Cardiac muscle cell (in vitro differentiated cells and primary cell): ENCODE measurements at regions not wholly inside any gene's neighbourhood (a gene's known extent, or its start where the extent isn't known, plus 50 kb on each side); places are given as distances from the start of the nearest gene placed in this dataset.
"Not testable (repeated sequence)": the region's sequence is repeated elsewhere in the genome, so short reads cannot be mapped to it uniquely, and the experiment has no call there.

Source experiments
- DNase-seq, 2 donors: peaks; one replicate each; pipeline versions ENCODE4 v3.0.0 to v3.0.0-alpha.2; 2010 to 2017; ENCODE audit warnings: low read depth in 1 of 2, low spot score in 1 of 2
- H3K27ac ChIP-seq: fragments of 200-600 bp; sonication (generic); 2 replicates; pipeline ENCODE4 v1.5.1; 2016
- H3K27me3 ChIP-seq: fragments of 200-600 bp; sonication (generic); 2 replicates; pipeline ENCODE4 v1.6.0; 2016; ENCODE audit warnings: control low read depth
- H3K36me3 ChIP-seq: fragments of 200-600 bp; sonication (generic); 2 replicates; pipeline ENCODE4 v1.5.1; 2016; ENCODE audit warnings: control low read depth
- H3K4me1 ChIP-seq: fragments of 200-600 bp; sonication (generic); 2 replicates; pipeline ENCODE4 v1.8.1; 2017; ENCODE audit warnings: low read depth, mild to moderate bottlenecking, mixed run types
- H3K4me3 ChIP-seq: fragments of 200-600 bp; sonication (generic); 2 replicates; pipeline ENCODE4 v1.5.1; 2016; ENCODE audit warnings: mild to moderate bottlenecking
- H3K9me3 ChIP-seq: fragments of 200-600 bp; sonication (generic); 2 replicates; pipeline ENCODE4 v1.5.1; 2017; ENCODE audit warnings: low read depth, mild to moderate bottlenecking, control low read depth
- CTCF ChIP-seq: IDR thresholded peaks from 2 replicates; pipeline ENCODE4 v1.5.1; 2012; ENCODE audit warnings: low read depth, mild to moderate bottlenecking, low read length

- no peaks in the 10 kb centered on the region for H3K4me1 ChIP-seq
- H3K9me3 ChIP-seq, result no peaks in the 10 kb centered on the region
- no peaks in the 10 kb centered on the region for H3K27me3 ChIP-seq
- peak; percentile 25 to 74 for DNase-seq
- no peak overlapping the region for H3K27ac ChIP-seq
- H3K36me3 ChIP-seq, result no peaks in the 10 kb centered on the region
- no peak overlapping the region for H3K4me3 ChIP-seq
- peak; percentile 93 for TF ChIP-seq CTCF
These were observed 57.1 kb downstream of the ADCYAP1 start for GRCh38 chr18:961644-962355.

- Histone ChIP-seq H3K27me3 (no peaks in the 10 kb centered on the region), H3K27ac (no peak overlapping the region), H3K9me3 (no peaks in the 10 kb centered on the region), H3K4me1 (no peaks in the 10 kb centered on the region), H3K36me3 (no peaks in the 10 kb centered on the region), H3K4me3 (no peak overlapping the region)
- peak in 1 of 2 donors; percentile 1 for DNase-seq
- no peak for TF ChIP-seq CTCF
These were observed 58.6 kb downstream of the ADCYAP1 start for GRCh38 chr18:963276-963675.

DNA sequence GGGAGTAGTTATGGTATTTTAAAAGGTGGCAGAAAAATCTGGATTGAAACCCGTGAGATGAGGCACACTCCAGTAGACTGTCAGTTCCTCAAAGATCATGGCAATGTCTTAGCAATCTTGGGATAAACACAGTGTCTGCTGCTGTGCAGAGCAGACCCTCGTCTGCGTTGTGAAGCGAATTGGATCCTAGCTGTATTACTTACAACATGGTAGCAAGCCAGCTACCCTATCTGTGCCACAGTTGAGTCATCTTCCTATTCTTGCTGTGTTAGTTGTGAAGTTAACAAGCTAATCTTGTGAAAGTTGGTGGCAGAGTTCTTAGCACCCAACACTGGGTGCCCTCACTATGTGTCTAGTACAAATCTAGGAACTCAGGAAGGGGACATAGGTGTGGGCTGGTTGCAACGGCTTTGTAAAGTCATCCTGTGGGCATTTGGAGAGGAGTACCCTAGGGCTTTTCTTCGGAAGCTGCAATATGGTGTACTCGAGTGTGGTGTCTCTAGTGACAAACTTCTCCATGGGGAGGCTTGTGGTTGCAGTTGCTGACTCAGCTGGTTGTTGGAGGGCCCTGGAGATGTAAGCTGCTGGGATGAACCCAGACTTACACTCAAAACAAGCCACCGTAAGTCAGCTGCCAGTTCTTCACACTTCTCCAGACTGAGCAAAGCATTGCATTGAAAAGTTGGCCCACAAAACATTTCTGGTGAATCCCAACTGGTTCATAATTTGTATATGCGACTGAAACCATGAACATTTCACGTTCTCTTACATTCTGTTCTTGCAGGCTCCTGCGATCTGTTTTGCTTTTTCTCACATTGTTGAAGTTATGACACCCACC is 61.5 kb downstream of the ADCYAP1 start:
- no peak overlapping the region for H3K27ac ChIP-seq
- no peaks in the 10 kb centered on the region for H3K9me3 ChIP-seq
- peak in 1 of 2 donors; percentile 27 for DNase-seq
- H3K27me3 ChIP-seq, result no peaks in the 10 kb centered on the region
- no peaks in the 10 kb centered on the region for H3K4me1 ChIP-seq
- no peak overlapping the region for H3K4me3 ChIP-seq
- H3K36me3 ChIP-seq, result no peaks in the 10 kb centered on the region
- TF ChIP-seq CTCF, result no peak

DNA sequence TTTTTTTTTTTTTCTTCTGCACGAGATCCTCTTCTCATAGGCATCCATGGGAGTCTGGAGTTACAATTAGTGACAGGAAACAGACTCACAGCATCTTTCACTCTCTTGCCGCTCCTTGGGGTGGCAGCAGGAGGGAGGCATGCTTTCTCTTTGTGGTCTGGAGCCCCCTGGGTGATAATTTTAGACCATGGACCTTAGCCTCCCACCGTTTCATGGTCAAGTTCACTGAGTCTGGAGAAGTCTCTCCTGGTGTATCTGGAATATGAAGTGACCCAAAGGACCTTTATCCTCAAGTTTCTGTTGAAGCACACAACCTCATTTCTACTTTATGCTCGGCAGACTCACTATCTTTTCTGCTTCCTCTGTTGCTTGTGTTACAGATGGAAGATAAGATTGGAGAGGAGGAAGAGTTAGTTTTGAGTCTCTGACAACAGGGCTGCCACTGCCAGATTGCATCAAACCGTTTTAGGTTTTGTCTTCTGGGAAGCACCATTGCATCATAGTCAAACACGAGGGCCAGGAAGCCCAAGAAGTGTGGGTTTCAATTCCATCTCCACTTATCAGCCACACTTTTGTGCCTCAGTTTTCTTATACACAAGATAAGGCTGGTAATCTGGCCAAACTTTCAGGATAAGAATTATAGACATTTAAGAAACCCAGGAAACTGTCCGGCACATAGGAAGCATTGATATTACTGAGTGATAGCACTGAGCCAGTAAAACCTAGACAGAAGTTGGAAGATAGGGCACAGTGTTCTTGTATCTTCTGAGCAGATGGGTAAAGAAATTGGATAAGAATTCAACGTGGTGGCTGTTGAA is 62.3 kb downstream of the ADCYAP1 start:
- Histone ChIP-seq H3K27me3 (no peaks in the 10 kb centered on the region), H3K4me1 (no peaks in the 10 kb centered on the region), H3K27ac (no peak overlapping the region), H3K36me3 (no peaks in the 10 kb centered on the region), H3K9me3 (no peaks in the 10 kb centered on the region), H3K4me3 (no peak overlapping the region)
- no peak for TF ChIP-seq CTCF
- peak in 1 of 2 donors; percentile 60 for DNase-seq

DNA sequence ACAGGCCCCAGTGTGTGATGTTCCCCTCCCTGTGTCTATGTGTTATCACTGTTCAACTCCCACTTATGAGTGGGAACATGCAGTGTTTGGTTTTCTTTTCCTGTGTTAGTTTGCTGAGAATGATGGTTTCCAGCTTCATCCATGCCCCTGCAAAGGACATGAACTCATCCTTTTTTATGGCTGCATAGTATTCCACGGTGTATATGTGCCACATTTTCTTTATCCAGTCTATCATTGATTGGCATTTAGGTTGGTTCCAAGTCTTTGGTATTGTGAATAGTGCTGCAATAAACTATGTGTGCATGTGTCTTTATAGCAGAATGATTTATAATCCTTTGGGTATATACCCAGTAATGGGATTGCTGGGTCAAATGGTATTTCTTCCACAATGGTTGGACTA is 64.2 kb downstream of the ADCYAP1 start:
- not testable (repeated sequence) for H3K4me1 ChIP-seq, DNase-seq, H3K4me3 ChIP-seq, H3K27me3 ChIP-seq, H3K36me3 ChIP-seq, H3K9me3 ChIP-seq, H3K27ac ChIP-seq

DNA sequence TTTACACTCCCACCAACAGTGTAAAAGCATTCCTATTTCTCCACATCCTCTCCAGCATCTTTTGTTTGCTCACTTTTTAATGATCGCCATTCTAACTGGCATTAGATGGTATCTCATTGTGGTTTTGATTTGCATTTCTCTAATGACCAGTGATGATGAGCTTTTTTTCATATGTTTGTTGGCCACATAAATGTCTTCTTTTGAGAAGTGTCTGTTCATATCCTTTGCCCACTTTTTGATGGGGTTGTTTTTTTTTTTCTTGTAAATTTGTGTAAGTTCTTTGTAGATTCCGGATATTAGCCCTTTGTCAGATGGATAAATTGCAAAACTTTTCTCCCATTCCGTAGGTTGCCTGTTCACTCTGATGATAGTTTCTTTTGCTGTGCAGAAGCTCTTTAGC is 64.6 kb downstream of the ADCYAP1 start:
- H3K27me3 ChIP-seq, H3K27ac ChIP-seq, H3K4me3 ChIP-seq, DNase-seq, H3K9me3 ChIP-seq, H3K36me3 ChIP-seq, H3K4me1 ChIP-seq: not testable (repeated sequence)

GRCh38 chr18:974606-975005 is 69.9 kb downstream of the ADCYAP1 start:
- not testable (repeated sequence) for H3K4me3 ChIP-seq, H3K36me3 ChIP-seq, H3K27ac ChIP-seq, DNase-seq, H3K9me3 ChIP-seq, H3K27me3 ChIP-seq, H3K4me1 ChIP-seq

- Histone ChIP-seq H3K4me3 (peak overlapping the region; percentile 36), H3K27ac (peak overlapping the region; percentile 57)
- not testable (repeated sequence) for H3K27me3 ChIP-seq, H3K36me3 ChIP-seq, H3K4me1 ChIP-seq, DNase-seq, H3K9me3 ChIP-seq
These were observed 71.9 kb downstream of the ADCYAP1 start for GRCh38 chr18:976393-977128.

GRCh38 chr18:977327-977726 is 72.7 kb downstream of the ADCYAP1 start:
- H3K4me3 ChIP-seq, result peak overlapping the region; percentile 36
- not testable (repeated sequence) for H3K4me1 ChIP-seq, H3K27ac ChIP-seq, H3K9me3 ChIP-seq, DNase-seq, H3K27me3 ChIP-seq, H3K36me3 ChIP-seq
